H1 (cell line): ENCODE measurements at regions not wholly inside any gene's neighbourhood (a gene's known extent, or its start where the extent isn't known, plus 50 kb on each side); places are given as distances from the start of the nearest gene placed in this dataset.

Experiments
- ASH2L ChIP-seq: fragments of 200-600, 300-600 bp; sonication (generic); IDR thresholded peaks from one replicate; pipeline ENCODE4 v1.7.1; 2017; ENCODE audit warnings: low read length
- ATF3 ChIP-seq: IDR thresholded peaks from 2 replicates; pipeline ENCODE4 v1.6.1; 2011; ENCODE audit warnings: low read depth, mild to moderate bottlenecking, low read length; ENCODE audit not compliant: insufficient read depth
- BCL11A ChIP-seq, 2 experiments: IDR thresholded peaks; one replicate each; pipeline ENCODE4 v1.6.1; 2011; ENCODE audit warnings: low read depth in 2 of 2, low read length in 2 of 2, mild to moderate bottlenecking in 2 of 2
- BRCA1 ChIP-seq: IDR thresholded peaks from 2 replicates; pipeline ENCODE4 v1.6.1; 2012; ENCODE audit warnings: low read depth, low read length, improper control_type of control experiment
- CHD2 ChIP-seq: IDR thresholded peaks from 2 replicates; pipeline ENCODE4 v1.6.1; 2012; ENCODE audit warnings: low read length, improper control_type of control experiment
- FOSL1 ChIP-seq: IDR thresholded peaks from 2 replicates; pipeline ENCODE4 v1.6.1; 2011; ENCODE audit warnings: mild to moderate bottlenecking, low read depth, low read length, moderate library complexity; ENCODE audit not compliant: insufficient read depth
- POLR2A ChIP-seq, 2 experiments: IDR thresholded peaks; 1 replicate in 1 of 2; 2 replicates in 1 of 2; pipeline ENCODE4 v1.6.1; 2011; ENCODE audit warnings: low read depth in 2 of 2, low read length in 2 of 2, mild to moderate bottlenecking in 2 of 2; ENCODE audit errors: control extremely low read depth in 1 of 2
- RAD21 ChIP-seq, 2 experiments: IDR thresholded peaks in 1 of 2; conservative IDR thresholded peaks in 1 of 2; 2 replicates each; pipeline ENCODE4 v1.6.1; 2011; ENCODE audit warnings: low read depth in 2 of 2, low read length in 2 of 2, improper control_type of control experiment in 1 of 2, inconsistent platforms in 1 of 2, mild to moderate bottlenecking in 1 of 2, moderate library complexity in 1 of 2
- SIX5 ChIP-seq: IDR thresholded peaks from 2 replicates; pipeline ENCODE4 v1.6.1; 2011; ENCODE audit warnings: mild to moderate bottlenecking, low read depth, low read length
- TCF12 ChIP-seq: IDR thresholded peaks from 2 replicates; pipeline ENCODE4 v1.6.1; 2011; ENCODE audit warnings: low read depth, mild to moderate bottlenecking, low read length

GRCh38 chr14:82094829-82095345, 561.2 kb upstream of the SEL1L start (continued):
- TF ChIP-seq ASH2L, result no peak
- no peak for TF ChIP-seq BRCA1
- no peak for TF ChIP-seq SIX5
- TF ChIP-seq BCL11A (IDR thresholded peaks at IDR 0.05; ENCODE audit: low read depth in 2 of 2, low read length in 2 of 2), result no peak
- no peak for TF ChIP-seq POLR2A (IDR thresholded peaks at IDR 0.05; ENCODE audit: control extremely low read depth in 1 of 2, low read depth in 2 of 2, low read length in 2 of 2)
- TF ChIP-seq TCF12, result no peak
- no peak for TF ChIP-seq FOSL1
- TF ChIP-seq ATF3, result no peak
- no peak for TF ChIP-seq CHD2
- no peak for TF ChIP-seq RAD21 (IDR thresholded peaks at IDR 0.05 in 1 of 2, conservative IDR thresholded peaks at IDR 0.05 in 1 of 2; ENCODE audit: low read depth in 2 of 2, low read length in 2 of 2)
